Brain microvascular endothelial cell (primary cell): ENCODE measurements at regions not wholly inside any gene's neighbourhood (a gene's known extent, or its start where the extent isn't known, plus 50 kb on each side); places are given as distances from the start of the nearest gene placed in this dataset.

Source experiments
- DNase-seq: peaks from one replicate; pipeline ENCODE4 v3.0.0-alpha.2; 2020
- H3K27ac ChIP-seq: fragments of 250-450 bp; sonication (Bioruptor Pico); 2 replicates; pipeline ENCODE4 v1.5.1; 2020; ENCODE audit warnings: mild to moderate bottlenecking, moderate library complexity
- H3K27me3 ChIP-seq: fragments of 250-450 bp; sonication (Bioruptor Pico); replicated peaks from 2 replicates; pipeline ENCODE4 v1.5.1; 2020; ENCODE audit warnings: mild to moderate bottlenecking
- H3K36me3 ChIP-seq: fragments of 250-450 bp; sonication (Bioruptor Pico); replicated peaks from 2 replicates; pipeline ENCODE4 v1.5.1; 2020; ENCODE audit warnings: mild to moderate bottlenecking
- H3K4me3 ChIP-seq: 2 replicates; pipeline ENCODE4 v1.5.1; 2011; ENCODE audit warnings: low read depth, mild to moderate bottlenecking, control low read depth, low read length, moderate library complexity
- CTCF ChIP-seq: IDR thresholded peaks from 2 replicates; pipeline ENCODE4 v1.5.1; 2011; ENCODE audit warnings: low read depth, mild to moderate bottlenecking, moderate library complexity, low read length, control low read depth, inconsistent platforms; ENCODE audit errors: missing control alignments
- in situ Hi-C: cut with HindIII; loops from 2 replicates; pipeline ENCODE4 v1.10.0; 2017; ENCODE audit warnings: low sequenced_read_pairs, low pct_ligation_motif_present

GRCh38 chr7:130949550-130949949 is 215.5 kb upstream of the KLF14 start:
- Histone ChIP-seq H3K27ac (no peak overlapping the region), H3K27me3 (no peaks in the 10 kb centered on the region), H3K4me3 (no peak overlapping the region), H3K36me3 (no peaks in the 10 kb centered on the region)
- no peak for DNase-seq
- TF ChIP-seq CTCF = no peak
- in situ Hi-C loops = no loop called here

GRCh38 chr7:130950054-130950453 is 216.0 kb upstream of the KLF14 start:
- TF ChIP-seq CTCF = no peak
- Histone ChIP-seq H3K36me3 (no peaks in the 10 kb centered on the region), H3K27me3 (no peaks in the 10 kb centered on the region), H3K4me3 (no peak overlapping the region), H3K27ac (no peak overlapping the region)
- in situ Hi-C loops = no loop called here
- DNase-seq = no peak

GRCh38 chr7:130950741-130951140 is 216.7 kb upstream of the KLF14 start:
- in situ Hi-C loops = no loop called here
- TF ChIP-seq CTCF = no peak
- Histone ChIP-seq H3K27ac (no peak overlapping the region), H3K36me3 (no peaks in the 10 kb centered on the region), H3K27me3 (no peaks in the 10 kb centered on the region), H3K4me3 (no peak overlapping the region)
- no peak for DNase-seq

GRCh38 chr7:130951303-130951975 is 217.4 kb upstream of the KLF14 start:
- H3K36me3 ChIP-seq = no peaks in the 10 kb centered on the region
- H3K4me3 ChIP-seq = no peak overlapping the region
- no peaks in the 10 kb centered on the region for H3K27me3 ChIP-seq
- in situ Hi-C loops = no loop called here
- no peak for TF ChIP-seq CTCF
- no peak for DNase-seq
- no peak overlapping the region for H3K27ac ChIP-seq

- H3K27me3 ChIP-seq = no peaks in the 10 kb centered on the region
- in situ Hi-C loops = no loop called here
- H3K4me3 ChIP-seq = no peak overlapping the region
- no peaks in the 10 kb centered on the region for H3K36me3 ChIP-seq
- no peak overlapping the region for H3K27ac ChIP-seq
- no peak for TF ChIP-seq CTCF
- DNase-seq = no peak
These were observed 218.2 kb upstream of the KLF14 start for GRCh38 chr7:130951976-130952876.

GRCh38 chr7:130953196-130953595 is 219.2 kb upstream of the KLF14 start:
- in situ Hi-C loops = no loop called here
- no peak for TF ChIP-seq CTCF
- no peaks in the 10 kb centered on the region for H3K36me3 ChIP-seq
- no peak overlapping the region for H3K27ac ChIP-seq
- DNase-seq = no peak
- H3K4me3 ChIP-seq = no peak overlapping the region
- H3K27me3 ChIP-seq = no peaks in the 10 kb centered on the region
